Gastrocnemius medialis (tissue), 4 donors: ENCODE measurements at regions not wholly inside any gene's neighbourhood (a gene's known extent, or its start where the extent isn't known, plus 50 kb on each side); places are given as distances from the start of the nearest gene placed in this dataset.

ENCODE experiments used
- CTCF ChIP-seq, 5 experiments: fragments of 450-650 bp in 3 of 5; fragments of 200-600 bp in 2 of 5; sonication (generic) in 2 of 5; IDR thresholded peaks in 4 of 5; conservative IDR thresholded peaks in 1 of 5; 1 replicate in 4 of 5; 2 replicates in 1 of 5; pipeline ENCODE4 v1.5.1; 2016 to 2019; ENCODE audit warnings: antibody characterized with exemption in 5 of 5, mild to moderate bottlenecking in 3 of 5, moderate library complexity in 3 of 5
- POLR2A ChIP-seq, 2 donors: fragments of 450-650 bp; IDR thresholded peaks; one replicate each; pipeline ENCODE4 v1.6.1; 2017; ENCODE audit warnings: antibody characterized with exemption in 2 of 2, mild to moderate bottlenecking in 2 of 2, moderate library complexity in 2 of 2

DNA sequence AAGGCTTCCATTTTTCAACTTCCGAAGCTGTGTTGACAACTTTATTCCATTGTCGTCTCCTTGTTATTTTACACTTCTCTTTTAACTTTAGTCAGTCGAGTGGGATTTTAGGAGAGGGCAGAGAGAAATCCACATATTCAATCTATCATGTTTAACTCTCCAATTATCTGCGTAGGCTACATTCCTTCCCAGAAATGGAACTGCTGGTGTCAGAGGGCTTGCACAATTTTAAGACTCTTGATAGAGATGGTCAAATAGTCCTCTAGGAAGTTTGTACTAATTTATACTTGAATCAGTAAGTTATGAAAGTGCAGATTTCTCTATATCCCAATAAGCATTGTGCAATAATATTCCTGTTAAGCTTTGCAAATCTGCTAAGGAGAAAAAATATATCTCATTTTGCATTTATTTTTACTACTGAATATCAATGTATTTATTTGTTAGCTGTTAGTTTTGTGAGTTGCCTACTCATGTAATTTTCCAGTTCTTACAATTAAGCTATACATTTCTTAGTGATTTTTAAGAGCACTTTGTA is 95.6 kb downstream of the CYP26B1 start:
- TF ChIP-seq CTCF (IDR thresholded peaks at IDR 0.05 in 4 of 5, conservative IDR thresholded peaks at IDR 0.05 in 1 of 5) (no peak), POLR2A (IDR thresholded peaks at IDR 0.05) (no peak)
